ENCODE measurements at regions not wholly inside any gene's neighbourhood (a gene's known extent, or its start where the extent isn't known, plus 50 kb on each side); places are given as distances from the start of the nearest gene placed in this dataset.
A peak's percentile ranks its signal among the peaks of the same experiment; 100 is the strongest.
"Not testable (repeated sequence)": the region's sequence is repeated elsewhere in the genome, so short reads cannot be mapped to it uniquely, and the experiment has no call there.

DNA sequence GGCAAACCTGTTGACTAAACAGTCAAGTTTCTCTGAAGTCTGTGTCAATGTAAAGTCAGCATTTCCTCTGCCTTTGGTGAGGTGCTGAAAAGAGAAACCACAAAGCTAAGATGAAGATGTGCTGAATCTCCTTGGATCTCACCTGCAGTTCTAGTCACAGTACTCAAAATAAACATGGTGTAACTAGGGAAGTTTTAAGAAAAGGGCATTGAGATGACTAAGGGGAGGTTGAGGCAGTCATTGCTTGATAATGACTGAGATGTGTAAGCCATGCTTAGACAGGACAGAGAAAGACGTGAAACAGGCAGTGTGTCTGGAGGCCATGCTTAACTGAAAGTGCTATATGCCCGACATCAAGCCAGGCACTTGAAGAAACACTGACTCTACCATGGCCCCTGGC lies 1010.0 kb upstream of the CELF4 start:
- DNase-seq (ENCODE audit: low spot score): peak; percentile 29

- no peak for DNase-seq (ENCODE audit: low spot score)
Measured at GRCh38 chr18:38575023-38575422, 1009.4 kb upstream of the CELF4 start.

- no peak for DNase-seq (ENCODE audit: low spot score)
Measured at GRCh38 chr18:38572554-38573111, 1007.0 kb upstream of the CELF4 start.

DNA sequence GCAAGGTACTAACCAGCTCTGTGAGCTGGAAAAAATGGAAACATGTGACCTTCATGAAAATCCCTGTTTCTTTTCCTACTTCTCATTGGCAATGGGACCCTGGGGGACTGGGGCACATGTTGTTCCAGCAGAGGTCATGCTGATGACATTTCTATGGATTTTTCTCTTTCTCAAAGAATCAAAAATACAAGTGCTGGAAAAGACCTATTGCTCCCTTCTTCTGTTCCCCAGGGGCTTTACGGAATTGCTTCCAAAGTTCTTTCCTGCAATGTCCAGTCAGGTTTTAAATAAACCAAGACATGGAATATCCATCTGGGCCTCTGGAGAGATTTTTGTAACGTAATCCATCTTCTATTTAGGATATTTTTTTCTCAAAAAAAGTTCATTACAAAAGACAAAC lies 1006.1 kb upstream of the CELF4 start:
- no peak for DNase-seq (ENCODE audit: low spot score)

GRCh38 chr18:38565513-38565912 lies 999.9 kb upstream of the CELF4 start:
- DNase-seq (ENCODE audit: low spot score): no peak

DNA sequence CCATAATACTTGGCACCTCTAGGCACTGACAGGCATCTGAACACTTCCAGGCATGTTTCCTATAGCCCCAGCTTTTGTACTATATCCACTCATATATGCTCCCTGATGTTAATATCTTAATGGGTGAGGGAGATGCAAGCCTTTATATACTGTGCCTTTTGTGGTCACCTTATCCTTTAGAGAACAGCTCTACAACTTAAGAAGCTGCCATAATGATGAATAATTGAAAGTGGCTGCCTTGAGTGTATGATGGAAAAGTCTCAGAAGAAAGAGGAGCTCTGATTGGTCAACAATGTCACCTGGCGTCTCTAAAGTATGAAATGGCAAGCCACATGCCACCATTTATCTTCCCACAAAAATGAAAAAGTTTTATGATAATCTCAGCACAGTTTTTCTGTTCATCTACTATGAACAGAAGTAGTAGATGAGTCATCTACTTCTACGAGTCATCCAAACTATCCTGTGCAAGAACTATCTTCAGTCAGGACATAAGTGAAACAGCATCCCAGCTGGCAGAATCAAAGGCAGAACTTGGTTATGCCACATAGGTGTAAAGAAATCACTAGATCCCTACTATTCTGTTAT lies 997.9 kb upstream of the CELF4 start:
- DNase-seq (ENCODE audit: low spot score): no peak

GRCh38 chr18:38557006-38557405 lies 991.4 kb upstream of the CELF4 start:
- no peak for DNase-seq (ENCODE audit: low spot score)

- no peak for DNase-seq (ENCODE audit: low spot score)
Measured at GRCh38 chr18:38552732-38553321, 987.2 kb upstream of the CELF4 start.

DNA sequence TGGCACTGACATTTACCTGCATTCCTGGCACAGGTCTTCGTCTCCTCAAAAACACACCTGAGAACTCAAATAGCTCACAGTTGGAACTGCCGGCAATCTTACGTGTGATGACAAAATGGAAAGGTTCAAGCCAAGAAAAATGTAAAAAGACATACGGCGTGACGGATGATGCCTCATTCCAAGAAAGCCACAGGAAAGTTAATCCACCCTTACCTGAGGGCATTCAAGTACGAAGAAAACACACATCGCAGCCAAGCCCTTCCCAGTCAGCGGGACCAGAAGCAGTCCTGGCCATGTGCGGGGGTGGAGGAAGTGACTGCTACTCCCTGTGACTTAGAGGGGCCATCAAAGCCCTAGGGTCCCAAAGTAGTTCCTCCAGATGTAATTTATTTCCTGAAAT lies 986.3 kb upstream of the CELF4 start:
- no peak for DNase-seq (ENCODE audit: low spot score)

GRCh38 chr18:38545071-38545470 lies 979.5 kb upstream of the CELF4 start:
- DNase-seq (ENCODE audit: low spot score): peak; percentile 19

DNA sequence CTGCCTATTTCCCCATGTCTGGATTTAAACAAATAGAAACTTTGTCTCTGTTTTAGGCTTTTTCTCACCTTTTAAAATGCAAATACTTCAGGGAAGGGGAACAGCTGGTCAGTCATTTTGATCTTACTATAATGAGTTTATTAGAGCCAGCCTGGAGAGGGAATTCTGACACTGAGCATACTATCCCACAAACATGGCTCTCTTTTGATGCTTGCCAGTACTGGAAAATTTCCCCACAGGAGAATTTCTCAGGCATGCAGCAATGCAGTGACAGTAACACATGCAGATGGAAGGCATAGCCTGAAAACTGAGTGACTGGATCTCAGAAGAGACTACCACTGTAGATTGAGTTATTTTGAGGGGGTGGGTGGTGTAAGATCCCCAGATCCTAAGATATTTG lies 974.3 kb upstream of the CELF4 start:
- DNase-seq (ENCODE audit: low spot score): no peak

GRCh38 chr18:38539371-38539770 lies 973.8 kb upstream of the CELF4 start:
- DNase-seq (ENCODE audit: low spot score): no peak

DNA sequence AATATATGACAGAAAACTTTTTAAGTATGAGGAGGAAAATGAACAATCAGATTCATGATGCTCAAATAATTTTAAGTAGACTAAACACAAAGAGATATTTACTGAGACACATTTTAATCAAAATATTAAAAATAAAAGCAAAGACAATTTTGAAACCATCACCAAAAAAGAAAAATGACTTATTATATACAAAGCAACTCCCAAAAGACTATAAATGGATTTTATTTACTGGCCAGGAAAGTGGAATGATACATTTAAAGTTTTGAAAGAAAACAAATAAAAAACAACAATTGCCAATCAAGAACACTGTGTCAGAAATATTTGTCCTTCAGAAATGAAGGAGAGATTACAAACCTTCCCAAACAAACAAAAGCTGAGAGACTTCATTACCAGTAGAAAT lies 968.5 kb upstream of the CELF4 start:
- no peak for DNase-seq (ENCODE audit: low spot score)

DNA sequence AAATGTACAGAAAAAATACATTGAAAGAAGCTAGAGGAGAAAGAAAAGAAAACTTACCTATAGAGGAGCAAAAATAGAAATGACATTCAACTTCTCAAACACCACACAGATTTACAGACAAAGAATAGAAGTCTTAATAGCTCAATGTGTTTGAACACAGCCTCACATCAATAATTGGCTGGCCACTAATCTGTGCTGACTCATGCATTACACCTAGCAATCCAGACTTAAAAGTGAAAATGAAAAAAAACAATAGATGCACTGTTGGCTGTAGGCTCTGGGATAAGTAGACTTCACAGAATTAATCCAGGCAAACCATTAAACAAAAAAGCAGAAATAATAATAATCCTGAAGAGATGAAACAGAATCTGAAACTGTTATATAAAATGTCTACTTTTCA lies 961.3 kb upstream of the CELF4 start:
- DNase-seq (ENCODE audit: low spot score): no peak

GRCh38 chr18:38525039-38525438 lies 959.4 kb upstream of the CELF4 start:
- DNase-seq (ENCODE audit: low spot score): no peak

DNA sequence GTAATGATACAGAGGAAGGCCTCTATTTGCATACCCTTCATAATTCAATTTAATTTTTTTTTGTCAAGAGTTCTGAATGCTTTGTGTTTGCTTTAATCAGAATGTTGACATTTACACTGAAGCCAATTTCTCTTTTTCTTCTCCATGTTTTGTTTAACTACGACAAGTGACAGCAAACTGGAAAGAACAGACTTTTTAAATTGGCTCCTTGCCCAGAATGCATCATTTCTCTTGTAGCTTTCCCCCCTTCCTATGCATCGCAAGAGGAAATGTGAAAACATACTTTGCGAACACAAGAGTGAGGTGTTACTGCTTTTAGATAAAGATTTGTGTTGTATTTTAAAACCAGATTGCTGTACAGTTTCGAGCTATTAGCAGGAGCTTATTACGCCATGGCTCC lies 955.2 kb upstream of the CELF4 start:
- no peak for DNase-seq (ENCODE audit: low spot score)

GRCh38 chr18:38502539-38502938 lies 936.9 kb upstream of the CELF4 start:
- DNase-seq (ENCODE audit: low spot score): no peak

- DNase-seq (ENCODE audit: low spot score): no peak
Measured at GRCh38 chr18:38497266-38497665, 931.7 kb upstream of the CELF4 start.

GRCh38 chr18:38496222-38496793 lies 930.7 kb upstream of the CELF4 start:
- no peak for DNase-seq (ENCODE audit: low spot score)

DNA sequence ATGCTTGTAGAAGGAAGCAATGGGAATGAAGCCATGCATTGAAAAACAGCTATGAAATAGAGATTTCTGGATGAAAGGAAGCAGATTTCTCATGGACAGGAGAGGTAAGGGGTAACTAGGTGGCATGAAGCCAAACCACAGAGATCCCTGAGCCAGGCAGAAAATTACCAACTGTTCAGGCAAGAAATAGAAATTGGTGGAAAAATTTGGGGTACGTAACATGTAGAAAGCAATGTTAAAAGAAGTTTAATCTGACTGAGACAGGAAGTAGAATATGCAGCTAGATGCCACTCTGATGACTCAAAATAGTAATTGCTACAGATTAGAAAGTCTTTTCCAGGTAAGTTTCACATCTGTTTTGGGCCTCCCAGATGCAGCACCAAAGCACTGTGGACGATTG lies 928.5 kb upstream of the CELF4 start:
- no peak for DNase-seq (ENCODE audit: low spot score)

DNA sequence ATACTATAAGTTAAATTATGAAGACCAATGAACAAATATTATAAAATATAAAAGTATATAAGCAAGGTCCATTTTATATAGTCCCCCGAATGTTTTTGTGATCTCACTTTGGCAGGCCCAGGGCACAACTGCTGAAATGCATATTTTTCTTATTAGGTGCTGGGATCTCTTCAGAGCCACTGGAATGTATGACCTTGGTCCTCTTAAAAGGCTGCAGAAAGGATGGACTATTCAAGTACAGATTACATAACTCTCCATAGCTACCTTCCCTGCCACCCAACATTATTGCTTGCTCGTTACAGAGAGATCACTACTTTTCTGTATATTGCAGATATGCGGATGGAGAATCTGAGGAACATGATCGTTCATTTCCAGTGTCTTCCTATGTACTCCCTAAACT lies 925.6 kb upstream of the CELF4 start:
- DNase-seq (ENCODE audit: low spot score): no peak

DNA sequence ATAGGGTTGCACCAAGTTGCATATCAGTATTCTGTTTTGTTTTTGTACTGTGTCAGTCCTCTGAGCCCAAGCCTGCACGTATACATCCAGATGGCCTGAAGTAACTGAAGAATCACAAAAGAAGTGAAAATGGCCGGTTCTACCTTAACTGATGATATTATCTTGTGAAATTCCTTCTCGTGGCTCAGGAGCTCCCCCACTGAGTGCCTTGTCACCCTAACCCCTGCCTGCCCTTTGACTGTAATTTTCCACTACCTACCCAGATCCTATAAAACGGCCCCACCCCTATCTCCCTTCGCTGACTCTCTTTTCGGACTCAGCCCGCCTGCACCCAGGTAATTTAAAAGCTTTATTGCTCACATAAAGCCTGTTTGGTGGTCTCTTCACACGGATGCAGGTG lies 924.1 kb upstream of the CELF4 start:
- DNase-seq (ENCODE audit: low spot score): not testable (repeated sequence)

DNA sequence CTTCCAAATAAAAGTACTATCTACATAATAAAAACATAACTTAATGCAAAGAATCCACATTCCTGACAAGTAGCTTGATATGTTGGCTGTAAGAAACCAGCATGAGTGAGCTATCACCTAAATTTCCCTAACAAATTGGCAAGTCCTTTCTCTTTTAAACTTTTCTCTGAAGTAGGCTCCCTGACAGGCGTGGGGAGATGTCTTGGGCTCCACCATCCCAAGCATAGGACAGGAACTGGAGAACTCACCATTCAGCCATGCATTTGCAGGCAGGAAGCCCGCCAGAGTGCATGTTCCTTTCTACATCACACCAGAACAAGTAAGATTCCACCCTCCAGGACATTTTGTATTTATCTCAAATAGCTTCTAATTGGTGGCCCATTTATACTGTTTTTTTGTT lies 921.9 kb upstream of the CELF4 start:
- DNase-seq (ENCODE audit: low spot score): no peak

GRCh38 chr18:38483326-38483725 lies 917.7 kb upstream of the CELF4 start:
- no peak for DNase-seq (ENCODE audit: low spot score)

Measured in CD4-positive, alpha-beta T cell treated with Interleukin-6 at 100 ng/mL for 8 hours (primary cell).